Stomach (tissue), 8 donors: ENCODE measurements at regions not wholly inside any gene's neighbourhood (a gene's known extent, or its start where the extent isn't known, plus 50 kb on each side); places are given as distances from the start of the nearest gene placed in this dataset.

Experiments
- DNase-seq, 2 donors: peaks; one replicate each; pipeline versions ENCODE4 v3.0.0 to v3.0.0-alpha.2; 2013 to 2019
- H3K27ac ChIP-seq, 5 donors: fragments of 200-600 bp in 4 of 5; sonication (generic) in 4 of 5; one replicate each; pipeline ENCODE4 v1.5.1; 2013 to 2019; ENCODE audit warnings: mild to moderate bottlenecking in 1 of 5, moderate library complexity in 1 of 5
- H3K27me3 ChIP-seq, 3 donors: fragments of 200-600 bp; sonication (generic); one replicate each; pipeline ENCODE4 v1.5.1; 2017 to 2019; ENCODE audit warnings: mixed run types in 1 of 3
- H3K36me3 ChIP-seq, 4 donors: fragments of 200-600 bp; sonication (generic); 1 replicate in 3 of 4; 2 replicates in 1 of 4; pipeline ENCODE4 v1.5.1; 2016 to 2019
- H3K4me1 ChIP-seq, 4 donors: fragments of 200-600 bp; sonication (generic); one replicate each; pipeline ENCODE4 v1.5.1; 2016 to 2019
- H3K4me3 ChIP-seq, 4 donors: fragments of 200-600 bp; sonication (generic) in 3 of 4; one replicate each; pipeline ENCODE4 v1.5.1; 2016 to 2019; ENCODE audit warnings: mild to moderate bottlenecking in 1 of 4
- H3K9me3 ChIP-seq, 4 donors: fragments of 200-600 bp; sonication (generic); one replicate each; pipeline ENCODE4 v1.5.1; 2016 to 2019
- CTCF ChIP-seq, 7 experiments: fragments of 450-650 bp in 4 of 7; fragments of 200-600 bp in 3 of 7; sonication (generic) in 3 of 7; IDR thresholded peaks; one replicate each; pipeline ENCODE4 v1.5.1; 2016 to 2019; ENCODE audit warnings: antibody characterized with exemption in 7 of 7, control low read depth in 2 of 7, mild to moderate bottlenecking in 1 of 7
- EP300 ChIP-seq: sonication (generic); formaldehyde crosslinking; IDR thresholded peaks from one replicate; pipeline ENCODE4 v1.6.1; 2017; ENCODE audit warnings: antibody characterized with exemption
- POLR2A ChIP-seq, 4 donors: fragments of 450-650 bp; IDR thresholded peaks; one replicate each; pipeline ENCODE4 v1.6.1; 2016; ENCODE audit warnings: antibody characterized with exemption in 4 of 4, control low read depth in 2 of 4, mild to moderate bottlenecking in 1 of 4, moderate library complexity in 1 of 4
- POLR2AphosphoS5 ChIP-seq, 3 donors: sonication (generic); formaldehyde crosslinking; IDR thresholded peaks; one replicate each; pipeline ENCODE4 v1.6.1; 2016; ENCODE audit warnings: antibody characterized with exemption in 3 of 3
- WGBS, 5 donors: extraction: QIAGEN DNeasy Blood & Tissue Kit in 3 of 5; methylation state at CpG; one replicate each; pipeline versions ENCODE4 v1.1.5 to v1.1.7; 2013 to 2018; 5-methylcytosine and 5-hydroxymethylcytosine counted together
- intact Hi-C: fragments of 100-400 bp; cut with DNase I; formaldehyde crosslinking; loops from one replicate; pipeline ENCODE4 v1.15.1; 2023; ENCODE audit warnings: low total_unique reads
- donor health status: healthy with polysubstance abuse.
- donor health status: Bipolar disorder and iron deficiency.
- donor health status: healthy.

DNA sequence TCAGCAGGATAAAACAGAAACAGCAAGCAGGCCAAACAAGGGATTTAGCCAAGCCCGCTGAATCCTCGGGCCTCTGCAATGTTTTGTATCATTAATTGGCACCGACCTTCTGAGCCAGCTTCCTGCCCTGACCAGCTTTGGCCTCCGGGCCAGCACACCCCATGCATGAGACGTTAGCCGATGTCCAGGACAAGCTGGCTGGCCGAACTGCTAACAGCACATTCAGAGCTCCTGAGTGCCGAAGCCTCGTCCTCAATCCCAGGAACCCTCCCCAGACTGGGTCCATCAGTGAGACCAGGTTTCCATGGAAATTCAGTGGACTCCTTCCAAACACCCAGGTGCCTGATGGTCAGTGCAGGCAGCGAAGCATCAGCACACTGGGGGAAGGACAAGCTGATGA, 134.3 kb upstream of the PFKP start:
- 68 to 77% (median 76%) methylated on average over 10 of the region's 10 CpGs for WGBS, 5 donors
- H3K4me3 ChIP-seq, result no peak overlapping the region
- H3K4me1 ChIP-seq, result peaks cover 0 to 4% (median 0%) of the 10 kb centered on the region in 4 donors
- intact Hi-C loops, result no loop called here
- H3K9me3 ChIP-seq, result no peaks in the 10 kb centered on the region
- DNase-seq, result peak in 1 of 2 donors; percentile 23
- no peaks in the 10 kb centered on the region for H3K36me3 ChIP-seq
- H3K27me3 ChIP-seq, result peaks cover 0 to 41% (median 1%) of the 10 kb centered on the region in 3 donors
- TF ChIP-seq POLR2A (IDR thresholded peaks at IDR 0.05) (no peak), CTCF (IDR thresholded peaks at IDR 0.05) (no peak), EP300 (no peak), POLR2AphosphoS5 (IDR thresholded peaks at IDR 0.05) (no peak)
- no peak overlapping the region for H3K27ac ChIP-seq

GRCh38 chr10:2929480-2930258, 137.7 kb upstream of the PFKP start:
- no peaks in the 10 kb centered on the region for H3K36me3 ChIP-seq
- no peak overlapping the region for H3K4me3 ChIP-seq
- TF ChIP-seq EP300, result no peak
- peaks cover 0 to 7% (median 0%) of the 10 kb centered on the region in 4 donors for H3K4me1 ChIP-seq
- DNase-seq, result no peak
- 54 to 65% (median 61%) methylated on average over 10 of the region's 10 CpGs for WGBS, 5 donors
- H3K27ac ChIP-seq, result no peak overlapping the region
- peaks cover 0 to 32% (median 4%) of the 10 kb centered on the region in 3 donors for H3K27me3 ChIP-seq
- H3K9me3 ChIP-seq, result no peaks in the 10 kb centered on the region
- intact Hi-C loops, result loop anchor here (5.0 kb wide), 1 partner anchor 118 kb away; no protein-coding TSS in a partner anchor

DNA sequence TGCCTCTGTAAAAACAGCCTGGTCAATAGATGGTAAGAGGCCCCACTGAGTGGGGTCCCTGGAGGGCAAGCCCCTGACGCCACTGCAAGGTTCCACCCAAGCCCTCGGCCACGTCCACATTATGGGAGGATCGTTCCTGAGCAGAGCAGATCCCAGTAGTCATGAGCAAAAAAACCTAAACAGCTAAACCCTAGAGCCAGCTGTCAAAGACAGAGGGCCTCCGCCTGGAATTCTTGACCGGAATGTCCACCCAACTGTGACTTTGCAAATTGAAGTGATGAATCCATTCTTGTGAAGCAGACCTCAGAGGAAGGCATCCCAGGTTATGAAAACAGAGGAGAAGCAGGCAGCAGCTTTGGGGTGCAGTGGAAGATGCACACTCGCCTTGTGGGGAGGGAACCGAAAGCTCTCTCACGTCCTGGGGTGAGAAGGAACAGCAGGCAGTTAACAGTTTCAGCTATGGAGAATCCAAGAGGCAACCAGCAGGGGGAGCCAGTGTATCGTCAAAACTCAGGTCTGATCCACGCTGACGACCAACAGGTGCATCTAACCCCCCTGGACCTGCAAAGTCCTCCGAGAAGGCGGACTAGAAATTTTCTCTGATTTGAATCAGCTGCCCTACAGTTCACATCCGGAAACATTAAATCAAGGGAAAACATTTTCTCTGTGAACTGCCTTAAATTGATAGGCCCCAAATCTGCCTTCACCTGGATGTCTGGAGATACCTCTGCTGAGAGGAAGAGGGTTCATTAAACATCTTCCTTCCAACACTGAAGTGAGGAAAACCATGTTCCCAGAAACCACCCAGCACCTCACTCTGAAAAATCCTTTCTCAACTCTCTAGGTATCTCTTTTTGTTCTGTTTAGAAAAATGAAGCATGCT, 139.1 kb upstream of the PFKP start:
- H3K27ac ChIP-seq, result no peak overlapping the region
- no peaks in the 10 kb centered on the region for H3K9me3 ChIP-seq
- peaks cover 0 to 25% (median 4%) of the 10 kb centered on the region in 3 donors for H3K27me3 ChIP-seq
- intact Hi-C loops, result loop anchor here (5.0 kb wide), 1 partner anchor 119 kb away; no protein-coding TSS in a partner anchor
- H3K4me3 ChIP-seq, result no peak overlapping the region
- TF ChIP-seq EP300 (no peak), CTCF (IDR thresholded peaks at IDR 0.05) (peak in 5 of 7 experiments; percentile 35 to 74 (median 57)), POLR2AphosphoS5 (IDR thresholded peaks at IDR 0.05) (no peak)
- DNase-seq, result peak; percentile 74 to 88
- peaks cover 0 to 7% (median 0%) of the 10 kb centered on the region in 4 donors for H3K4me1 ChIP-seq
- H3K36me3 ChIP-seq, result no peaks in the 10 kb centered on the region
- 30 to 39% (median 36%) methylated on average over 15 of the region's 15 CpGs for WGBS, 5 donors

DNA sequence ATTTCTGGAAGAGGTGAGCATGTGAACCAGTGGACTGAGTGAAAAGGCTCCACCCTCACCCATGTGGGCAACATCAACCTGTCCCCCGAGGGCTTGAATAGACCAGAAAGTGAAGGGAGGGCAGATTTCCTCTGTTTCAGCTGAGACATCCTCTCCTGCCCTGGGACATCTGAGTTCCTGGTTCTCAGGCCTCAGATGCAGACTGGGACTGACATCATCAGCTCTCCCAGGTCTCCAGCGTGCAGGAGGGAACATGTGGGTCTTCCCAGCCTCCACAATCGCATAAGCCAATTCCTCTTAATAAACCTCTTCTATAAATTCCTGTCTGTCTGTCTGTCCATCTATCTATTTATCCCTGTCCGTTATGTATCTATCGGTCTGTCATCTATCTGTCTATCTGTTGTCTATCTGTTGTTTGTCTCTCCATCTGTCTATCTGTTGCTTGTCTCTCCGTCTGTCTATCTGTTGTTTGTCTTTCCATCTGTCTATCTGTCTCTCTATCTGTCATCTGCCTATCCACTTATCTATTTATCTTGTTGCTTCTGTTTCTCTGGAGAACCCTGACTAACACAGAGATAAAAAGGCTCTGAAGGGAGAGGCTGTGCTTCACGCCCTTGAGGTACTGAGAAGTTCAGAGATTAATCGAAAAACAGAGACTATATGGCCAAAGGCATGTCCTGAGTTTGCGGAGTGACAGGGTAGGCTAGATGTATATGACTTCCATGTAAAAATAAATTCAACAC, 140.3 kb upstream of the PFKP start:
- TF ChIP-seq CTCF (IDR thresholded peaks at IDR 0.05), result no peak
- no peak for TF ChIP-seq POLR2AphosphoS5 (IDR thresholded peaks at IDR 0.05)
- no peak for TF ChIP-seq POLR2A (IDR thresholded peaks at IDR 0.05)
- TF ChIP-seq EP300, result no peak
- WGBS, 5 donors, result 66 to 77% (median 71%) methylated on average over 9 of the region's 9 CpGs
- Histone ChIP-seq H3K27ac (no peak overlapping the region), H3K4me3 (no peak overlapping the region), H3K4me1 (peaks cover 0 to 7% (median 0%) of the 10 kb centered on the region in 4 donors), H3K36me3 (no peaks in the 10 kb centered on the region), H3K27me3 (peaks cover 0 to 21% (median 4%) of the 10 kb centered on the region in 3 donors), H3K9me3 (no peaks in the 10 kb centered on the region)
- intact Hi-C loops, result loop anchor here (5.0 kb wide), 1 partner anchor 120 kb away; no protein-coding TSS in a partner anchor
- no peak for DNase-seq
